ENCODE measurements at regions not wholly inside any gene's neighbourhood (a gene's known extent, or its start where the extent isn't known, plus 50 kb on each side); places are given as distances from the start of the nearest gene placed in this dataset.

DNA sequence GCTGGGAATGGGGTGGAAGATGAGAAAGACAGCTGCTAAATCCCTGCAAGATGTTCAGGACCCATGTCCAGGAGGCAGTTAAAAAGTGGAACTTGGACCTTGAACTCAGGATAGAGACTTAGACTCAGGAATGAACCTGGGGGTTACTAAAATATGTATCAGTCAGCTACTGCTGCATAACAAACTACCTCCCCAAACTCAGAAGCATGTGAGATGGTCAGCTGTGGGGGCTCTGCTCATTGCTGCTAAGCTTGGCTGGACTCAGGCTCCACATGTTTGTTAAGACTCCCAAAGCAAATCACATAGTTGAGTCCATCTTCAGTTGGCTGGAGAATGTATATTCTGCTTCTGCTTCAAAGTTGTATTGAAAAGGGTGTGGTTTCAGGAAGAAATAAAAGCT lies 61.4 kb upstream of the COPS8 start:
- in situ Hi-C loops (cut with HindIII; ENCODE audit: extremely low pct_ligation_motif_present, low pct_unique_long_range_greater_than_20kb) (loop anchor here (10.0 kb wide), 1 partner anchor 509 kb away; no protein-coding TSS in a partner anchor), intact Hi-C loops (cut with micrococcal nuclease; ENCODE audit: unreplicated experiment) (loop anchor here (10.0 kb wide), 1 partner anchor 209 kb away; no protein-coding TSS in a partner anchor)
- no peak overlapping the region for H3K9ac ChIP-seq (ENCODE audit: insufficient read depth, low read depth, low read length)
- POLR2A ChIA-PET, result no interaction called here
- no peak for DNase-seq (ENCODE audit: low spot score)
- no peak for ATAC-seq
- H3K79me2 ChIP-seq (ENCODE audit: insufficient read depth, low read length), result no peaks in the 10 kb centered on the region
- TF ChIP-seq SNAPC2 (CRISPR knock-in tag; IDR thresholded peaks at IDR 0.05) (no peak), HOMEZ (CRISPR knock-in tag; IDR thresholded peaks at IDR 0.05; ENCODE audit: low read depth) (no peak), RBAK (CRISPR knock-in tag; IDR thresholded peaks at IDR 0.05) (peak; percentile 93)
- H3K4me2 ChIP-seq (ENCODE audit: low read depth, low read length), result no peak overlapping the region
- no TSS peak for BruUV-seq (replicated peaks)
- H3K27me3 ChIP-seq (ENCODE audit: control insufficient read depth in 1 of 2, insufficient read depth in 2 of 2, low read length in 2 of 2), result no peaks in the 10 kb centered on the region
- no peaks in the 10 kb centered on the region for H4K20me1 ChIP-seq (ENCODE audit: insufficient read depth, low read length)
- no peaks in the 10 kb centered on the region for H3K36me3 ChIP-seq (replicated peaks in 1 of 2; ENCODE audit: control insufficient read depth in 1 of 2, insufficient read depth in 2 of 2, low read length in 2 of 2)
- H3K4me1 ChIP-seq (ENCODE audit: insufficient read depth, low read length), result peaks cover 14% of the 10 kb centered on the region
- H3K4me3 ChIP-seq (replicated peaks in 1 of 3; ENCODE audit: insufficient read depth in 1 of 3, low read depth in 2 of 3, low read length in 3 of 3), result no peak overlapping the region
- CTCF ChIA-PET (ENCODE audit: low intra/inter-chr PET ratio, low total read pairs), result no interaction called here
- H2AFZ ChIP-seq (ENCODE audit: low read length), result no peak overlapping the region
- H3K27ac ChIP-seq (ENCODE audit: extremely low read length, insufficient read depth, low read length), result no peak overlapping the region
- no peak for FAIRE-seq
- H3K9me3 ChIP-seq (ENCODE audit: low read length), result peaks cover 7% of the 10 kb centered on the region; the same call in 1 of the 2 replicates

DNA sequence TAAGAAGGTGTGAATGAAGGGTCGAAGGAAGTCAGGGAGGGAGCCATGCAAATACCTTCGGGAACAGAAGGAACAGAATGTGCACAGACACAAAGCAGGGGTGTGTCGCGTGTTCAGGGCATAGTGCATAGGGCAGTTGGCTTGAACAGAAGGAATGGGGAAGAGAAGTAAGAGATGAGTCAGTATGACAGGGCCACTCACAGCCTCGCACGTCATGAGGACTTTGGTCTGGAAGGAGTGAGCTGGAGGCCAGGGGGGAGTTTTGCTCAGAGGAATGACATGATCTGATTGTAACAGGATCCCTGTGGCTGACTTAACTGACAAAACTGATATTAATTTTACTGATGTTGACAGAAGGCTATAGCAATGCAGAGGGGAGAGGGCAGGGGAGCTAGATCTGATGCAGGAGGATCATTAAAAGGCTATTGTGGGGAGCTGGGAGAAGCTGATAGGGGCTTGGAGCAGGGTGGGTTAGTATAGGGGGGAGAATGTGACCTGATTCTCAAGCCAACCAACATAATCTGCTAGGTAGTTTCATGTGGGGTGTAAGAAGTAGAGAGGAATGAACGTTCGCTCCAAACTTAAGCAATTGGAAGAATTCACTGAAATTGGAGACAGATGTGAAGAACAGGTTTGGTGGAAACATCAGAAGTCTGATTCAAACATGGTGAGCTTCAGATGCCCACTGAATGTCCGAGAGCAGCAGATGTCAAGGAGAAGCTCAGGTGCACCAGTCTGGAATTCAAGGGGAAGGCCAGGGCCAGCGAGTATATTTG lies 60.4 kb upstream of the COPS8 start:
- ChIA-PET POLR2A (no interaction called here), CTCF (ENCODE audit: low intra/inter-chr PET ratio, low total read pairs) (interaction anchor here (0.8 to 3.1 kb wide), 2 partner anchors 512 kb away, joined by 4 to 31 read pairs; no protein-coding TSS in a partner anchor)
- 28% methylated on average over 10 of the region's 10 CpGs for WGBS (ENCODE audit: low lambda C conversion rate)
- ATAC-seq (peak; percentile 86), DNase-seq (ENCODE audit: low spot score) (peak; percentile 80), FAIRE-seq (no peak)
- no peaks in the 10 kb centered on the region for H3K36me3 ChIP-seq (replicated peaks in 1 of 2; ENCODE audit: control insufficient read depth in 1 of 2, insufficient read depth in 2 of 2, low read length in 2 of 2)
- in situ Hi-C loops (cut with HindIII; ENCODE audit: extremely low pct_ligation_motif_present, low pct_unique_long_range_greater_than_20kb) (loop anchor here (10.0 kb wide), 1 partner anchor 510 kb away; no protein-coding TSS in a partner anchor), intact Hi-C loops (cut with micrococcal nuclease; ENCODE audit: unreplicated experiment) (loop anchor here (10.0 kb wide), 1 partner anchor 210 kb away; no protein-coding TSS in a partner anchor)
- no peaks in the 10 kb centered on the region for H3K79me2 ChIP-seq (ENCODE audit: insufficient read depth, low read length)
- peaks cover 7% of the 10 kb centered on the region; the same call in 1 of the 2 replicates for H3K9me3 ChIP-seq (ENCODE audit: low read length)
- peak overlapping the region; percentile 30; the same call in 1 of the 2 replicates for H3K4me2 ChIP-seq (ENCODE audit: low read depth, low read length)
- no peak overlapping the region for H3K9ac ChIP-seq (ENCODE audit: insufficient read depth, low read depth, low read length)
- peaks cover 14% of the 10 kb centered on the region for H3K4me1 ChIP-seq (ENCODE audit: insufficient read depth, low read length)
- no peak overlapping the region for H3K4me3 ChIP-seq (replicated peaks in 1 of 3; ENCODE audit: insufficient read depth in 1 of 3, low read depth in 2 of 3, low read length in 3 of 3)
- H3K27me3 ChIP-seq (ENCODE audit: control insufficient read depth in 1 of 2, insufficient read depth in 2 of 2, low read length in 2 of 2), result no peaks in the 10 kb centered on the region
- H4K20me1 ChIP-seq (ENCODE audit: insufficient read depth, low read length), result no peaks in the 10 kb centered on the region
- no peak overlapping the region for H2AFZ ChIP-seq (ENCODE audit: low read length)
- BruUV-seq (replicated peaks), result no TSS peak
- H3K27ac ChIP-seq (ENCODE audit: extremely low read length, insufficient read depth, low read length), result no peak overlapping the region
- TF ChIP-seq STAG1 (CRISPR knock-in tag; IDR thresholded peaks at IDR 0.05) (no peak), PBX2 (CRISPR knock-in tag; IDR thresholded peaks at IDR 0.05) (no peak), SPEN (CRISPR knock-in tag; IDR thresholded peaks at IDR 0.05; ENCODE audit: low read depth) (peak; percentile 49; the same call in 1 of the 2 replicates), MBNL3 (CRISPR knock-in tag; conservative IDR thresholded peaks at IDR 0.05) (no peak)
- TF ChIP-seq, protein P1, sequence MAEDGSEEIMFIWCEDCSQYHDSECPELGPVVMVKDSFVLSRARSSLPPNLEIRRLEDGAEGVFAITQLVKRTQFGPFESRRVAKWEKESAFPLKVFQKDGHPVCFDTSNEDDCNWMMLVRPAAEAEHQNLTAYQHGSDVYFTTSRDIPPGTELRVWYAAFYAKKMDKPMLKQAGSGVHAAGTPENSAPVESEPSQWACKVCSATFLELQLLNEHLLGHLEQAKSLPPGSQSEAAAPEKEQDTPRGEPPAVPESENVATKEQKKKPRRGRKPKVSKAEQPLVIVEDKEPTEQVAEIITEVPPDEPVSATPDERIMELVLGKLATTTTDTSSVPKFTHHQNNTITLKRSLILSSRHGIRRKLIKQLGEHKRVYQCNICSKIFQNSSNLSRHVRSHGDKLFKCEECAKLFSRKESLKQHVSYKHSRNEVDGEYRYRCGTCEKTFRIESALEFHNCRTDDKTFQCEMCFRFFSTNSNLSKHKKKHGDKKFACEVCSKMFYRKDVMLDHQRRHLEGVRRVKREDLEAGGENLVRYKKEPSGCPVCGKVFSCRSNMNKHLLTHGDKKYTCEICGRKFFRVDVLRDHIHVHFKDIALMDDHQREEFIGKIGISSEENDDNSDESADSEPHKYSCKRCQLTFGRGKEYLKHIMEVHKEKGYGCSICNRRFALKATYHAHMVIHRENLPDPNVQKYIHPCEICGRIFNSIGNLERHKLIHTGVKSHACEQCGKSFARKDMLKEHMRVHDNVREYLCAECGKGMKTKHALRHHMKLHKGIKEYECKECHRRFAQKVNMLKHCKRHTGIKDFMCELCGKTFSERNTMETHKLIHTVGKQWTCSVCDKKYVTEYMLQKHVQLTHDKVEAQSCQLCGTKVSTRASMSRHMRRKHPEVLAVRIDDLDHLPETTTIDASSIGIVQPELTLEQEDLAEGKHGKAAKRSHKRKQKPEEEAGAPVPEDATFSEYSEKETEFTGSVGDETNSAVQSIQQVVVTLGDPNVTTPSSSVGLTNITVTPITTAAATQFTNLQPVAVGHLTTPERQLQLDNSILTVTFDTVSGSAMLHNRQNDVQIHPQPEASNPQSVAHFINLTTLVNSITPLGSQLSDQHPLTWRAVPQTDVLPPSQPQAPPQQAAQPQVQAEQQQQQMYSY (CRISPR knock-in tag; IDR thresholded peaks at IDR 0.05), result no peak

Measured in HepG2 (cell line).